ENCODE measurements at regions not wholly inside any gene's neighbourhood (a gene's known extent, or its start where the extent isn't known, plus 50 kb on each side); places are given as distances from the start of the nearest gene placed in this dataset.

DNA sequence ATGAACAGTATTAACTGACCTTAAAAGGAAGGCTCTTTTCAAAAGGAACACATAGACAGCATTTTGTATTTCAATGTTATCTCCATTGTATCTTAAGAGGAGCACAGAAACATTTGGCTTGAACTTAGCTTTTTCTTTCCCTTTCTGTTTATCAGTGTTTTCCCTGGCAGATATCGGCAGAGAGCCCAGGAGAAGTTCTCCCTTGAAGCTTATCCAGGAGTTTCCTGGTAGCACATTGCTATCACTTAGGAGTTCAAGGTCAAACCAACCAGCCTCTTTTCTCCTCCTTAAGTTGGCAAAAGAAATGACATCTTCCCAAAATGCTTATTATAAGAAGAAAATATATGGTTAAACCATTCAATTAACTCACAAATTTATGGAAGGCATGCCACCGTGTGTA lies 344.6 kb upstream of the UBE2E2 start:
- Histone ChIP-seq H3K4me1 (ENCODE audit: insufficient read depth, low read length) (no peaks in the 10 kb centered on the region), H3K9me3 (ENCODE audit: control insufficient read depth in 1 of 2, insufficient read depth in 1 of 2, low read length in 2 of 2) (no peaks in the 10 kb centered on the region), H3K27me3 (ENCODE audit: control insufficient read depth in 1 of 2, insufficient read depth in 2 of 2, low read length in 2 of 2) (no peaks in the 10 kb centered on the region), H3K36me3 (ENCODE audit: insufficient read depth, low read length) (no peaks in the 10 kb centered on the region), H3K27ac (ENCODE audit: low read depth in 1 of 2, low read length in 2 of 2) (no peak overlapping the region), H3K4me3 (ENCODE audit: low read length) (no peak overlapping the region)
- Mint-ChIP-seq H3K36me3 (ENCODE audit: low read depth) (no peaks in the 10 kb centered on the region), H3K27ac (no peak overlapping the region), H3K4me3 (no peak overlapping the region), H3K9me3 (peaks cover 1% of the 10 kb centered on the region), H3K27me3 (no peaks in the 10 kb centered on the region), H3K4me1 (ENCODE audit: low read depth) (no peaks in the 10 kb centered on the region)
- intact Hi-C loops (cut with DNase I, micrococcal nuclease) = no loop called here
- CTCF ChIA-PET = no interaction called here
- no peak for TF ChIP-seq CTCF (IDR thresholded peaks at IDR 0.05)
- DNase-seq (no peak), ATAC-seq (ENCODE audit: poor library complexity) (no peak)
- POLR2A ChIA-PET = no interaction called here

GRCh38 chr3:22859618-22860017 lies 343.5 kb upstream of the UBE2E2 start:
- H3K36me3 Mint-ChIP-seq (ENCODE audit: low read depth) = no peaks in the 10 kb centered on the region
- no peak overlapping the region for H3K4me3 ChIP-seq (ENCODE audit: low read length)
- no peaks in the 10 kb centered on the region for H3K4me1 Mint-ChIP-seq (ENCODE audit: low read depth)
- no peaks in the 10 kb centered on the region for H3K27me3 ChIP-seq (ENCODE audit: control insufficient read depth in 1 of 2, insufficient read depth in 2 of 2, low read length in 2 of 2)
- DNase-seq (no peak), ATAC-seq (ENCODE audit: poor library complexity) (no peak)
- no peaks in the 10 kb centered on the region for H3K27me3 Mint-ChIP-seq
- no peak overlapping the region for H3K27ac ChIP-seq (ENCODE audit: low read depth in 1 of 2, low read length in 2 of 2)
- H3K9me3 Mint-ChIP-seq = no peaks in the 10 kb centered on the region
- no peaks in the 10 kb centered on the region for H3K4me1 ChIP-seq (ENCODE audit: insufficient read depth, low read length)
- ChIA-PET POLR2A (no interaction called here), CTCF (no interaction called here)
- H3K27ac Mint-ChIP-seq = no peak overlapping the region
- no peak for TF ChIP-seq CTCF (IDR thresholded peaks at IDR 0.05)
- intact Hi-C loops (cut with DNase I, micrococcal nuclease) = no loop called here
- H3K36me3 ChIP-seq (ENCODE audit: insufficient read depth, low read length) = no peaks in the 10 kb centered on the region
- peaks cover 0 to 5% of the 10 kb centered on the region in 2 experiments for H3K9me3 ChIP-seq (ENCODE audit: control insufficient read depth in 1 of 2, insufficient read depth in 1 of 2, low read length in 2 of 2)
- no peak overlapping the region for H3K4me3 Mint-ChIP-seq

DNA sequence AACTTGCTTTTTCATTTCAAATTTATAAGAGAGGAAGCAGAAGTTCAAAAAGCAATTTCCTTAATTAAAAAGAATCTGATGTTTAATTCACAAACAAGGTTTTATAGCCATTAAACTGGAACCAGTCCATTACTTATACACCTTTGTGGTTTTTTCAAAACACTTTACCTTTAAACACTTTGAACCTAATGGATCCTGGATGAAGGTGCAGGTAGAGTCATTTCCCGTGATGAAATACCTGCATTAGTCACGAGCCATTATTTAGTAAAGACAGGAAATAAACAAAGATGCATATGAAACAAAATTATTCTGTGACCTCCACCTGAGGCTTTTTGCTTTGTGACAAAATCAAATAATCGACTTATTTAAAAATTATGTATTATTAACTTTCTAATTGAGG lies 341.7 kb upstream of the UBE2E2 start:
- ChIA-PET CTCF (no interaction called here), POLR2A (no interaction called here)
- H3K4me1 ChIP-seq (ENCODE audit: insufficient read depth, low read length) = no peaks in the 10 kb centered on the region
- Mint-ChIP-seq H3K36me3 (ENCODE audit: low read depth) (no peaks in the 10 kb centered on the region), H3K4me1 (ENCODE audit: low read depth) (no peaks in the 10 kb centered on the region), H3K4me3 (no peak overlapping the region), H3K27me3 (no peaks in the 10 kb centered on the region), H3K9me3 (no peaks in the 10 kb centered on the region), H3K27ac (no peak overlapping the region)
- DNase-seq (no peak), ATAC-seq (ENCODE audit: poor library complexity) (no peak)
- no peaks in the 10 kb centered on the region for H3K27me3 ChIP-seq (ENCODE audit: control insufficient read depth in 1 of 2, insufficient read depth in 2 of 2, low read length in 2 of 2)
- TF ChIP-seq CTCF (IDR thresholded peaks at IDR 0.05) = no peak
- H3K9me3 ChIP-seq (ENCODE audit: control insufficient read depth in 1 of 2, insufficient read depth in 1 of 2, low read length in 2 of 2) = peaks cover 0 to 5% of the 10 kb centered on the region in 2 experiments
- H3K36me3 ChIP-seq (ENCODE audit: insufficient read depth, low read length) = no peaks in the 10 kb centered on the region
- H3K4me3 ChIP-seq (ENCODE audit: low read length) = no peak overlapping the region
- intact Hi-C loops (cut with DNase I, micrococcal nuclease) = no loop called here
- H3K27ac ChIP-seq (ENCODE audit: low read depth in 1 of 2, low read length in 2 of 2) = no peak overlapping the region

Data from CD4-positive, alpha-beta T cell (primary cell).